ENCODE measurements at regions not wholly inside any gene's neighbourhood (a gene's known extent, or its start where the extent isn't known, plus 50 kb on each side); places are given as distances from the start of the nearest gene placed in this dataset.
"Not testable (repeated sequence)": the region's sequence is repeated elsewhere in the genome, so short reads cannot be mapped to it uniquely, and the experiment has no call there.

- Histone ChIP-seq H3K4me3 (ENCODE audit: low read depth, low read length) (no peak overlapping the region), H3K79me2 (ENCODE audit: control insufficient read depth, insufficient read depth, low read length, unreplicated experiment) (no peaks in the 10 kb centered on the region), H3K36me3 (ENCODE audit: insufficient read depth, low read length) (no peaks in the 10 kb centered on the region), H3K27ac (ENCODE audit: low read depth, low read length) (no peak overlapping the region), H3K27me3 (ENCODE audit: insufficient read depth, low read length) (no peaks in the 10 kb centered on the region), H2AFZ (ENCODE audit: low read length, unreplicated experiment) (no peak overlapping the region), H3K4me1 (ENCODE audit: control insufficient read depth, insufficient read depth, low read length, unreplicated experiment) (peaks cover 14% of the 10 kb centered on the region)
Measured at GRCh38 chr1:99551812-99552614, 93.9 kb upstream of the PALMD start.

DNA sequence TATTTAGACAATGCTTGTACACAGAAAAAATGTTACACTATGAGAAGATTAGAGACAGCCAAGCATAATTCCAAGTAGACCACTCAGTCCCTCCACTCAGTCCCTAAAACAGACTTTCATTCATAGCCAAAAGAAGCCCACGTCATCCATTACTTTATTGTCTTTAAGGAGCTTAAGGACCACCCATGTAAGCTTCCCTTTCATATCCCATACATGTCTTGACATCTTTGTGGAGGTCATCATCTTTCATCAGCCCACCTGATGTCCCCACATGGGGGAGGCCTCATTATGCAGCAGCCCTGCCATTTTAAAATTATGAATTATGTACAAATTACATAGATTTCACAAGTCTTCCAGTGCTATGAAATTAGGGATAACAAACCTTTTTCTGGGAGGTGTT, 92.6 kb upstream of the PALMD start:
- Histone ChIP-seq H2AFZ (ENCODE audit: low read length, unreplicated experiment) (no peak overlapping the region), H3K27me3 (ENCODE audit: insufficient read depth, low read length) (no peaks in the 10 kb centered on the region), H3K4me3 (ENCODE audit: low read depth, low read length) (no peak overlapping the region), H3K4me1 (ENCODE audit: control insufficient read depth, insufficient read depth, low read length, unreplicated experiment) (peaks cover 19% of the 10 kb centered on the region), H3K79me2 (ENCODE audit: control insufficient read depth, insufficient read depth, low read length, unreplicated experiment) (no peaks in the 10 kb centered on the region), H3K36me3 (ENCODE audit: insufficient read depth, low read length) (no peaks in the 10 kb centered on the region), H3K27ac (ENCODE audit: low read depth, low read length) (no peak overlapping the region)

- not testable (repeated sequence) for H2AFZ ChIP-seq (ENCODE audit: low read length, unreplicated experiment); H3K27me3 ChIP-seq (ENCODE audit: insufficient read depth, low read length); H3K79me2 ChIP-seq (ENCODE audit: control insufficient read depth, insufficient read depth, low read length, unreplicated experiment); H3K36me3 ChIP-seq (ENCODE audit: insufficient read depth, low read length); H3K4me3 ChIP-seq (ENCODE audit: low read depth, low read length); H3K27ac ChIP-seq (ENCODE audit: low read depth, low read length)
- peaks cover 22% of the 10 kb centered on the region for H3K4me1 ChIP-seq (ENCODE audit: control insufficient read depth, insufficient read depth, low read length, unreplicated experiment)
Measured at GRCh38 chr1:99553819-99554218, 92.1 kb upstream of the PALMD start.

DNA sequence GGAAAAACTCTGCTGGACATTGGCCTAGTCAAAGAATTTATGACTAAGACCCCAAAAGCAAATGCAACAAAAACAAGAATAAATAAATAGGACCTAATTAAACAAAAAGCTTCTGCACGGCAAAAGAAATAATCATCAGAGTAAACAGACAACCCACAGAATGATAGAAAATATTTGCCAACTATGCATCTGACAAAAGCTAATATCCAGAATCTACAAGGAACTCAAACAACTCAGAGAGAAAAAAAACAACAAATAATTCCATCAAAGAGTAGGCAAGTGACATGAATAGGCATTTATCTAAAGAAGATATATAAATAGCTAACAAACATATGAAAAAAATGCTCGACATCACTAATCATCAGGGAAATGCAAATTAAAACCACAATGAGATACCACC, 91.2 kb upstream of the PALMD start:
- Histone ChIP-seq H3K27me3 (ENCODE audit: insufficient read depth, low read length) (no peaks in the 10 kb centered on the region), H3K4me3 (ENCODE audit: low read depth, low read length) (no peak overlapping the region), H3K27ac (ENCODE audit: low read depth, low read length) (no peak overlapping the region)

GRCh38 chr1:99557546-99558202, 88.2 kb upstream of the PALMD start:
- Histone ChIP-seq H3K4me1 (ENCODE audit: control insufficient read depth, insufficient read depth, low read length, unreplicated experiment) (peaks cover 24% of the 10 kb centered on the region), H3K27me3 (ENCODE audit: insufficient read depth, low read length) (no peaks in the 10 kb centered on the region), H2AFZ (ENCODE audit: low read length, unreplicated experiment) (no peak overlapping the region), H3K79me2 (ENCODE audit: control insufficient read depth, insufficient read depth, low read length, unreplicated experiment) (no peaks in the 10 kb centered on the region), H3K27ac (ENCODE audit: low read depth, low read length) (peak overlapping the region; percentile 79), H3K4me3 (ENCODE audit: low read depth, low read length) (no peak overlapping the region), H3K36me3 (ENCODE audit: insufficient read depth, low read length) (no peaks in the 10 kb centered on the region)

More for the DNA sequence above, 91.2 kb upstream of the PALMD start:
- no peak overlapping the region for H2AFZ ChIP-seq (ENCODE audit: low read length, unreplicated experiment)
- no peaks in the 10 kb centered on the region for H3K79me2 ChIP-seq (ENCODE audit: control insufficient read depth, insufficient read depth, low read length, unreplicated experiment)
- H3K4me1 ChIP-seq (ENCODE audit: control insufficient read depth, insufficient read depth, low read length, unreplicated experiment), result peaks cover 20% of the 10 kb centered on the region
- H3K36me3 ChIP-seq (ENCODE audit: insufficient read depth, low read length), result no peaks in the 10 kb centered on the region

DNA sequence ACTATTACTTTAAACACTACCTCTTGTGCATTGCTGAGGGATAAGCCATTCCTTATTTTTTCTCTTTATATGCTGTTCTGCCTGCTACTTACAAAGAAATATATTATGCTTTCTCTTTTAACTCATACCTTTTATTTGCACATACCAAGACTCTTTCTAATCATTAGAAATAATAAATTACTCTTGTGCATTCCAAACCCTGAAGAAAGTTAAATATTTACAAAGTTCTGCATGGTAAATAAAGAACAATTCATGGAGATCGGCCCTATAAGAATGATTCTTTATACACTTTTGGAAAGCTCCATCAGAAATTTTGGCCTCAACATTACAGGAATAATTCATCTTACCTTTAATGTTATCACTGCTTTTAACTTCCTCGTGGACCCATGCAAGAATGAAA, 86.7 kb upstream of the PALMD start:
- Histone ChIP-seq H3K27ac (ENCODE audit: low read depth, low read length) (no peak overlapping the region), H3K4me1 (ENCODE audit: control insufficient read depth, insufficient read depth, low read length, unreplicated experiment) (peaks cover 24% of the 10 kb centered on the region), H3K4me3 (ENCODE audit: low read depth, low read length) (no peak overlapping the region), H3K79me2 (ENCODE audit: control insufficient read depth, insufficient read depth, low read length, unreplicated experiment) (no peaks in the 10 kb centered on the region), H3K36me3 (ENCODE audit: insufficient read depth, low read length) (no peaks in the 10 kb centered on the region), H2AFZ (ENCODE audit: low read length, unreplicated experiment) (no peak overlapping the region), H3K27me3 (ENCODE audit: insufficient read depth, low read length) (no peaks in the 10 kb centered on the region)

DNA sequence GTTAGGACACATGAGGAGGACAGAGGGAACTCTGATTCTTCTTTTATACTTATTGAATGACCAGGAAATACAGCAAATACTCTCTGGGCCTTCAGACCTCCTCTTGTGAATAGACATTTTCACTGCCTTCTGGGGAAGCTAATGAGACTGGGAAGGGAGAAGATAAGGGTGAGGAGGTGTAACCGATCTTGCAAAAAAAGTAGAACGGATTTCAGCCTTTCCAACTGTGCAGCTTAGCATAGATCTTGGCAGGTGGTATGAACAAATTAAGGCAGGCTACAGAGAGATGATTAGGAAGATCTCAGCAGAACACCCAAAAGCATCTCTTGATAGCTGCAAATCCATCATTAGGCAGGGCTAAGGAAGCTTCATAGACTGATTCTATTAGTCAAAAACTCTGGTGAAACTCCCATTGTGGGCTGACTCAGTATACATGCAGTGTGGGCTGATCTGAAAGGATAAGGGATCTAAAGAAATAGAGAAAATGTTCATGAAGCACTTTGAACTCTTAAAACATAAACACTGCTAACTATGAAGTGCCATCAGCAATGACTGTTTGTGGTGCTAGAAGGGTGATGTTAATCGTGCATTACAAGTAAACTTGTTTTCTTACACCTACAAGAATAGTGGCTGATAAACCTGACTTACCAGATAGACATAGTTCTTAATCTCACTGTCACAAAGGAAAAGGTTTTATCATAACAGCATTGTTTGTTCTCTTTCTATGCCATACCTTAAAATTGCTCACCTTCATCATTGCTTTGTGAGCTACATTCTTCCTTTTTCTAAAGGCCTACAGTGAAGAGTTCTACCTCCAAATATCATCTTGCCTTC, 85.5 kb upstream of the PALMD start:
- Histone ChIP-seq H2AFZ (ENCODE audit: low read length, unreplicated experiment) (no peak overlapping the region), H3K4me3 (ENCODE audit: low read depth, low read length) (no peak overlapping the region), H3K27ac (ENCODE audit: low read depth, low read length) (no peak overlapping the region), H3K36me3 (ENCODE audit: insufficient read depth, low read length) (no peaks in the 10 kb centered on the region), H3K27me3 (ENCODE audit: insufficient read depth, low read length) (no peaks in the 10 kb centered on the region), H3K4me1 (ENCODE audit: control insufficient read depth, insufficient read depth, low read length, unreplicated experiment) (peaks cover 24% of the 10 kb centered on the region), H3K79me2 (ENCODE audit: control insufficient read depth, insufficient read depth, low read length, unreplicated experiment) (no peaks in the 10 kb centered on the region)

DNA sequence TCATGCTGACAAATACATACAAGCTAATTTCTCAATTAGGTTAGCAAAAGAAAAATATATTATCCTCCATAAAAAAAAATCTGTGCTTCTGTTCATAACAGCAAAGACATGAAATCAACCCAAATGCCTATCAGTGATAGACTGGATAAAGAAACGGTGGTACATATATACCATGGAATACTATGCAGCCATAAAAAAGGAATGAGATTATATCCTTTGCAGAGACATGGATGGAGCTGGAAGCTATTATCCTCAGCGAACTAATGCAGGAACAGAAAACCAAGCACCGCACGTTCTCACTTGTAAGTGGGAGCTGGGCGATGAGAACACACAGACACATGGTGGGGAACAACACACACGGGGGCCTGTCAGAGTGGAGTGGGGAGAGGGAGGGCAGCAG, 84.0 kb upstream of the PALMD start:
- Histone ChIP-seq H3K79me2 (ENCODE audit: control insufficient read depth, insufficient read depth, low read length, unreplicated experiment) (no peaks in the 10 kb centered on the region), H3K36me3 (ENCODE audit: insufficient read depth, low read length) (no peaks in the 10 kb centered on the region), H3K27ac (ENCODE audit: low read depth, low read length) (no peak overlapping the region), H3K4me3 (ENCODE audit: low read depth, low read length) (no peak overlapping the region), H3K27me3 (ENCODE audit: insufficient read depth, low read length) (no peaks in the 10 kb centered on the region), H2AFZ (ENCODE audit: low read length, unreplicated experiment) (no peak overlapping the region), H3K4me1 (ENCODE audit: control insufficient read depth, insufficient read depth, low read length, unreplicated experiment) (peaks cover 32% of the 10 kb centered on the region)

DNA sequence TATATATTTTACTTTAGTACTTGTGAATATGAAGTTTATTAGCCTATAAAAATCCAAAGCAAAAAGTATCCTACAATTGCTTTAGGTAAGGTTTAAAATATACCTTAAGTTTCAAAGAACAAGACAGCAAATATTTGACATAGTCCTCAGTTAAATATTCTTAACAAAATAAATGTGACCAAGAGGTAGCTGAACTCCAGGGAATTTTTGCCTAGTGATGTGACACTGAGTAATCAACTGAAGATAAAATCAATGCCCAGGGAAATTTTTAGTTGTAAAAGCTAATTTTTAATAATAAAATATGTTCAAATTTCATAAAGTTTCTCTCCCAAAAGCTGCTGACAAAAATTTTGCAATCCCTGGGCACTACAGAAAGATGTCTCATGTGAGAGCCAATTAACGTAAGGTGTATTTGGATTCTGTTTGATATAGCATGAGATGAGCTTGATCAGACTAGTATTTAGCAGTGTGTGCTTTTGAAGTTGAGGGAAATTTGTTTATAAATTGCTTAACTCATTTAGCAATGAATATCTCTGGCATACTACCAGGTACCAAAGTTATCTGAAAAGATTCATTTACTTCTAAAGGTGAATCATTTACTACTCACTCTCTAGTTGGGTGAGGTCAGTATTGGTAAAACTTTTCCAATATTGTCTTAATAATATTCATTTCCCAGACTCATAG, 80.2 kb upstream of the PALMD start:
- Histone ChIP-seq H2AFZ (ENCODE audit: low read length, unreplicated experiment) (no peak overlapping the region), H3K27ac (ENCODE audit: low read depth, low read length) (no peak overlapping the region; the same call in 1 of the 2 replicates)

DNA sequence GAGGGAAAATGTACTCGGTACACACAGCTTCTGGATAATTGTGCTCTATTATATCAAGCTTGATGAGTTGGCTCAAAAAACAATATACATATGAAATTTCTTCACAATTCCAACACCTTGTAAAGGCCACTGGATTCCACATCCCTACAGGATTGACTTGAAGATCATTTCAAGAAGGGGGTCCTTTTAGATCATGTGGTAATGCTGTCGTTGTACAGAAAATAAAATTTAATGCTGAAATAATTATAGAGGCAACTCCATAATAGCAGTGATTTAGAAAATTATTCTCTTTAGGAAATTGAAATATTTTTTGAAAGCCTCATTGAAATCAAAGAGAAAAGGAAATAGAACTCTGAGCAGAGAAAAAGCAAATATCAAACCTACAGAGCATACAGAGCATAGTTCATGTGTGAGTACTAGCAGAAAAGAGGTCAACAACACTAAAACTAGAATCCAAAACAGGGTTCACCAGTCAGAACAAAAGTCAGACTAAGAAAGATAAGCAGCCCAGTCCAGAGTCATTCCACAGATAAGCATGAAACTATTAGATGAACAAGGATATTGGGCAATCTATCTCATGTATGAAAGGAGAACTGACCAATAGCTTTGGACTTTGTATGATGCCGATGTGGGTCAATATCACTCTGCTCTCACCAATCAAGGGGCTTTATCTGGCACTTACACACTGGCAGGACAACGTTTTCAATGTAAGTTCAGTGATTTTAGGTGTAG, 79.5 kb upstream of the PALMD start:
- H3K36me3 ChIP-seq (ENCODE audit: insufficient read depth, low read length), result no peaks in the 10 kb centered on the region
- no peaks in the 10 kb centered on the region for H3K27me3 ChIP-seq (ENCODE audit: insufficient read depth, low read length)
- H3K79me2 ChIP-seq (ENCODE audit: control insufficient read depth, insufficient read depth, low read length, unreplicated experiment), result no peaks in the 10 kb centered on the region
- no peak overlapping the region for H3K4me3 ChIP-seq (ENCODE audit: low read depth, low read length)
- H3K27ac ChIP-seq (ENCODE audit: low read depth, low read length), result no peak overlapping the region; the same call in 1 of the 2 replicates
- peaks cover 9% of the 10 kb centered on the region for H3K4me1 ChIP-seq (ENCODE audit: control insufficient read depth, insufficient read depth, low read length, unreplicated experiment)
- peak overlapping the region; percentile 22 for H2AFZ ChIP-seq (ENCODE audit: low read length, unreplicated experiment)

More for the DNA sequence above, 80.2 kb upstream of the PALMD start:
- no peaks in the 10 kb centered on the region for H3K27me3 ChIP-seq (ENCODE audit: insufficient read depth, low read length)
- peaks cover 9% of the 10 kb centered on the region for H3K4me1 ChIP-seq (ENCODE audit: control insufficient read depth, insufficient read depth, low read length, unreplicated experiment)
- H3K79me2 ChIP-seq (ENCODE audit: control insufficient read depth, insufficient read depth, low read length, unreplicated experiment), result no peaks in the 10 kb centered on the region
- no peaks in the 10 kb centered on the region for H3K36me3 ChIP-seq (ENCODE audit: insufficient read depth, low read length)
- H3K4me3 ChIP-seq (ENCODE audit: low read depth, low read length), result no peak overlapping the region

Measured in ACC112 (cell line).